ENCODE measurements at regions not wholly inside any gene's neighbourhood (a gene's known extent, or its start where the extent isn't known, plus 50 kb on each side); places are given as distances from the start of the nearest gene placed in this dataset.
"Not testable (repeated sequence)": the region's sequence is repeated elsewhere in the genome, so short reads cannot be mapped to it uniquely, and the experiment has no call there.

DNA sequence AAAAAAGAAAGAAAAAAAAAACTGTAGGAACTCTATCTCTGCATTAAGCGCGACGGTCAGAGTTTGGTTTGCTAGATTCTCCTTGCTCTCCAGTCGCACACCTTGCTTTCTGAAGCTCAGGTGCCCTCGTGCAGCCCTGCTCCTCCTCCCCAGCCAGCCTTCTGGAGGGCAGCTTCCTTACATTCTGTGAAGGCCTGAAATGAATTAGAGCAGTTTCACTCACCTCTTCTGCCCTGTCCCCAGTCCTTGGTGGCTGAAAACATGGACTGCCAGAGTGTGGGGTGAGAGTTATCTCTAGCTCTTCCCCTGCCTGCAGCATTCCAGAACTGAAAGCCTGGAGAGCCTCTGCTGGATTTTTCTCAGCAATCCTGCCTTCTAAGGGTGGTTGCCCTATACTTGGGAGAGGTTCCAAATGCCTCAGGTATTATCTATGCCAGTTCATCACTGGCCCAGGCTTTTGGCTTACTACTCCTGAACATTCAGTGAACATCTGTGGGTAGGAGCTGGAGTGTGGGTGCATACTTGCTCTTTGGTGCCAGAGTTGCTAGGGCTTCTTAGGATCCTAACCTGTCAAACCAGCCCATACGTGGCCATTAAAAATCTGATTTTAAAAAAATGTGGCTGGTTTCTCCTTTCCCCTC is 89.5 kb downstream of the SYT15 start:
- not testable (repeated sequence) for TF ChIP-seq FOXK2, SUZ12, FOXA1 (IDR thresholded peaks at IDR 0.05)
